HG03039 (cell line): ENCODE measurements at regions not wholly inside any gene's neighbourhood (a gene's known extent, or its start where the extent isn't known, plus 50 kb on each side); places are given as distances from the start of the nearest gene placed in this dataset.

Experiments used
- ATAC-seq: cut with Tn5 transposase; IDR thresholded peaks from one replicate; pipeline ENCODE4 v1.9.1; 2021; ENCODE audit warnings: mild to moderate bottlenecking, moderate library complexity; ENCODE audit not compliant: unreplicated experiment

DNA sequence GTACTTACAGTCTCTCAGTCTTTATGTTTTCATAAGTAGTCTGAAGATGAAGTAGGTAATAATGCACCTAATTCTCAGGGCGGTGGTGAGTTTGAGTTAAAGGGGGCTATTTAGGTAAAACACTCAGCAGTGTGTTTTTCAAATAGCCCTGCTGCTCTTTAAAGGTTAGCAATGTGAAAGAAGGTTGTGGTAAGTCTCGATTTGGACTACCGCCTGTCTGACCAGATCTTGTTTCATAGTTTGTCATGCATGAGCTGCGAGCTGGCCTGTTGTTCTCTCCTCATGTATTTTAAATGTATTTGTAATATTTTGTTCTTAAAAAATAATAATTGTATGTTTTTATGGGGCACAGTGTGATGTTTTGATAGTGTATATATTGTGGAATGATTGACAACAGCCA lies 340.2 kb downstream of the DHX35 start:
- ATAC-seq: no peak

DNA sequence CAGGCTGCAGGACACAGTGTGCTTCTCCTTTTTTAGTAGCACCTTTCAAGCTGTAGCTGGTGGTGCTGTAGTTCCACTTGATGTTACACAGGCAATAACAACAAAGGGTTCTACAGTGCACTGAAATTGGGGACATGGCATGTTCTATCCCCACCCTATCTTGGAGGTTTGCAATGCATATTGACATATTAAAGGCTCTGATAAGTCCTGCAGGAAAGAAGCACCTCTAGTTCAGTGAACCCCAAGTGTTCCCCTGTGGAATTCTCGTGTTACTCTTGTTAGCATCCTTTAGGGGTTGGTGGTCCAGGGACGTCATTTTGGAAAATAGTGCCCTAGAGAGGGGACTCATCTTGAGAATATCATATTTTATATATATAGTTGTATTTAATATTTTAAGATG lies 337.6 kb downstream of the DHX35 start:
- no peak for ATAC-seq

DNA sequence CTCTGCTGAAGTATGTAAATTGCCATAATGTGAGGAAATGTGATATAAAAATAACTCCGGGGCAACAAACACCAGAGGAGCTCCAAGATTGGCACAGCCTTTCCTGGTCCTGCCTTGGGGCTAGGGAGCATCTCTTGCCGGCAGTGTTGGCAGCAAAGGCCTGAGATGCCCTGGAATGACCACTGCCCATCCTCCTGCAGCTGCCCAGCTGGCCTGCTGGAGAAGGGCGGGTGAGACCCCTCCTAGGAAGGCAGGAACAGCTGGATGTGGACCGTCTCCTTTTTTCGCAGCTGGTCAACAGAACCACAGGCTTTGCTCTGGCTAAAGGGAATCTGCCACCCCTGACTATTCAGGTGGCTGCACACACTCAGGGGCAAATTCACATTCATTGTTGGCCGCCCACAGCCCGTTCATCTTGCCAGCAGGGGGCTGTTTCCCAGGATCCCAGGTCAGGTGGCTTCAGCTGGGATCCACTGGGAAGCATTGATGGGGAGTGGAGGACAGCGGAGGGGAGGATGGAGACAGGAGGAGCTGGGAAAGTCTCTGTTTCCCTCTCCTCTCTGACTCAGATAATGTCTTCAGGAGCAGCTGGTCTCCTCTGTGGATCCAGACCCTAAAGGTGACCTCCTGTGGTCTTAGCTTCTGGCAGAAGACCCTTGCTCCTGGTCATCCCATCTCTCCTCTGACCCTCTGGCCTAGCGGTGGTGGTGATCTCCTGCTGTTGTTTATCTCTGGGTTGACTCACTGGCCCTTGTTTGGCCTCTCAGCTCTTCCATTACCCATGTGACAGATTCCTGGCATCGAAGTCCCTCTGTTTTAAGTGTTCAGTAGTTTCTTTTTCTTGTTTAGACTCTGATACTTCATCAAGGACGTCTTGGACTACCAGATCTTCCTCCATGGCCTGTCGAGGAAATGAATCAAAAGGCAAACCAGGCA lies 336.7 kb downstream of the DHX35 start:
- ATAC-seq: no peak

DNA sequence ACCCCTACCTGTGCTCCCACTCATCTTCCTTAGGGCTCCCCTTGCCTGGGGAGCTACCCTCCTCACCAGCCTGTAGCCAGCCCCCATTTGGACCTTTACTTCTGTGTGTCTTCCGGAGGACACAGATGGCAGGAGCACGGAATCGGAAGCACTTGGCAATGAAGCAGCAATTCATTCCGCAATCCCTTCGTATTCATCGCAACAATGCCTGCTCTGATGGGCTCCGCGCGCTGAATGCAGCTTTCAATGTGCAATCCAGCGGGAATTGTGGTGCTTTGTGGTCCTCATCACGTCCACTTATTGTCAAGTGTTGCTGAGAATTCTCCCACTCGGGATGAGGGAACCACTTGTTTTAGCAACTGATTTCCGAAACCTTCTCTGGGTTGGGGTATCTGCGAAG lies 336.0 kb downstream of the DHX35 start:
- no peak for ATAC-seq

DNA sequence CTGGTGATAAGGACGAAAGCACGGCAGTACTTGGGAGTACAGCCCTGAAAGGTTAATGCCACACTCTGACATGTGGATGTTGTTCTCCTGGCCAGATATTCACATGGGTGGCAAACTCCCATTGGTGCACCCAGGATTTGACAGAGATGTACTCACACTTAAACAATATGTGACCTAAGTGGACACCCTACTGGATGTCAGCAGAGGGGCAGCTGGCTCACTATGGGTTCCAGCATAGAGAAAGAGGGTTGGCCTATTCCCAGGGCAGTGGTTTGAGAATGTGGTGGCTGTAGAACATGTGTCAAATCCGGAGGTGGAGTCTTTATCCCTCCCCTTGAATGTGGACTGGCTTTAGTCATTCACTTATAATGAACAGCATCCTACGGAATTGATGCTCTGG lies 333.2 kb downstream of the DHX35 start:
- no peak for ATAC-seq

DNA sequence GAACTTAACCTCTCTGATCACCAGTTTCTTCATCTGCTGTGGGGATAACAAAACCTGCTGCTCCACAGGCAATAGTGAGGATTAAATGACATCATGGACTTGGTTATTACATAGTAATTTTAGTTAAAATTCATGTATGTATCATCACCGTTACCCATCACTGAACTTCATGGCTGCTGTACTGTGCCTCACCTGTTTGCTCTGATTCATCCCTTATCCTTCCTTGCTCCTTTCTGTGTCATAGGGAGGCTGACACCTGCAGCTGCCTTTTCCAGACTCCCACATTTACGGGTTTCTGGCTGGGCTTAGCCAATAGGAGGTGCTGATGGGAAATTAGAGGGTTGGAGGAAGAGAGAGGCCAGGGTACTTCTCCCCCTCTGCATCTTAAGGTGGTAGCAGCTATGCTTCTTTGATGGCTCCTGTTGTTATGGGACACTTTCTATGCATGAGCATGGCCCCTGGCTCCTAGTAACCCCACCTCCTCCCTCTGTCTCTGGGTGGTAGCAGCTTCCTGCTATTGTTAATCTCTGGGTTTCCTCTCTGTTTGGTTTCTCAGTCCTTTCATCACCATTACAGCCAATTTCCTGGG lies 332.1 kb downstream of the DHX35 start:
- ATAC-seq: no peak

DNA sequence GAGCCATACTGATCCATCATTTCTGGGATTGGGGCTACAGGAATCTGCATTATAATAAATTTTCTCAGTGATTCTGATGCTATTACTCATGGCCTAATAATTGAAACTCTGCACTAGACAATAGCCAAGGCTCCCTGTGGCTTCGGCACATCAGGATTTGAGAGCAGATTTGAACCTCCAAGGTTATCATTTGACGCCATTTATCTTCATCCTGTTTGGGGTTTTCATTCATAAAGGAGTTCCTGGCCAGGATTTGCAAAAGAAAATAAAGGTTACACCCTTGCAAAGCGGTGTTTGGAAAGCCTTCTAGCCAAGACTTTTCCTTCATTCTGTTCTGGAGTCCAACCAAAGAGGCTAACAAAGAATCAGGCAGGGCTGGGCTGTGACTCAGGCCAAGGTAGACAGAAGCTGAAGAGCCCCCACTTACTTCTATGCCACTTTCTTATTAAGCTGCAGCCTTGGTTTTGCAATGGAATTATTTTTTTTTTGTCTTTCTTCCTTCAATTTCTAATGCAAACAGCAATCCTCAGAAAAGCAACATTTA lies 330.1 kb downstream of the DHX35 start:
- no peak for ATAC-seq

DNA sequence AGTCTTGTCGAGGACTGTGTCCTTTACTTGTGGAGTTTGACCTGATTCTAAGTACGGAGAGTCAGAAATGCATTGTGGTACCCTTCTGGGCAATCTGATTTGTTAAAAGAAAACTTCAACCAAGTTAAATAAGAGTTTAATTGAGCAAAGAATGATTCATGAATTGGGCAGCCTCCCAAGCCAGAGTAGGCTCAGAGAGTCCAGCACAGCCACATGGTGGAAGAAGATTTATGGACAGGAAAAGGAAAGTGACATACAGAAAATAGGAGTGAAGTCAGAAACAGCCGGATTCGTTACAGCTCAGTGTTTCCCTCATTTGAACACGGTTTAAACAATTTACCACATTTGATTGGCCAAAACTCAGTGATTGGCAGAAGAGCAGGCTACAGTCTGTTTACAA lies 329.2 kb downstream of the DHX35 start:
- no peak for ATAC-seq

DNA sequence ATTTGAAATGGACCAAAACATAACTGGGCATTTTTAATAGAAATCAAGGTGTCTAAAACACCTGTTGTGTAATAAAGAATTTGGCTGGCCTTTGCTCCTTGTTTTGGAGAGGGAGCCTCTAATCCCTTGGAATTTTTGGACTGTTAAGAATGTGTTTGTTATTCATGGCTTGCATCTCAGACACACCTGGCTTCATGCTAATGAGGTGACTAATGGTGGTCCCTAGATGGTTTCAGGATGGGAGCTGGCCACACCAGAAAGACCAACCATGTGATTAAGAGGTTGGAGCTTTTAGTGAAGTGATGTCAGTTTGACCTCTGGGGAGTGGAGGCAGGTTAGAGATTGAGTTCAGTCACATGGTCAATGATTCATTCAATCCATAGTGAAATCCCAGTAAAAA lies 328.4 kb downstream of the DHX35 start:
- ATAC-seq: no peak

DNA sequence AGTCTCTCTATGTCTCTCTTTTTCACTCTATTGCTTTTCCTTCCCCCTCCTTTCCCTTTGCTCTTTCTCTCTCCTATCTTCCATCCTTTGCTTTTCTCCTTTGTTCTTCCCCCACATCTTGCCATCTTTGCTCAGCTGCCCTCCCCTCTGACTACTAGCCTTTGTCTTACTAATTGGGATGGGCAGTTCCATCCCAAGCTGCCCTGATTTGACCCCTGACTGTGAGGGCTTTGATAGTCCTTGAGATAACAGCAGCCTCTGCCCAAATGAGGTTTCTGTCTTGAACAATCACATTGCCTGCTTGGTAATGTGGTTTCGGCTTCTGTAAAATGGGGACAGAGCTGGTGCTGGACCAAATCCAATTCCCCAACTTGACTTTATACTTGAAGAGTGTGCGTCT lies 327.7 kb downstream of the DHX35 start:
- ATAC-seq: no peak

DNA sequence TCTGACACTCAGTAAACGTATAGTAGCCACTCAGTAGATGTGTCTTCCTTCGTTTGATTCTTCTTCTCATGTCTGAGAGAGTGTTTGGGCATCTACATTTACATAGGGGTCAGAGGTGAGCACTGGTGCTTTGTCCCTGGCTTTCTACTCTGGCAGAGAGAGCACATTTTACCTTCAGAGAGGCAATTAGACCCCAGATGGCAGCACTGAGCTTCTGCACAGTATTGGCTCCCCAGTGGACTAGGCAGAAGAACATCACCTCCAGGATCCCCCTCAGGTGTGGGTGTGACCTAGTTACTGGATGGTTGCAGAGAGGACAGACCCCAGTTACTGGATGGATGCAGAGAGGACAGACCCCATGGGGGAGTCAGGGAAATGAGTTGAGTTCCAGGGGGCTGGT lies 327.2 kb downstream of the DHX35 start:
- ATAC-seq: no peak

DNA sequence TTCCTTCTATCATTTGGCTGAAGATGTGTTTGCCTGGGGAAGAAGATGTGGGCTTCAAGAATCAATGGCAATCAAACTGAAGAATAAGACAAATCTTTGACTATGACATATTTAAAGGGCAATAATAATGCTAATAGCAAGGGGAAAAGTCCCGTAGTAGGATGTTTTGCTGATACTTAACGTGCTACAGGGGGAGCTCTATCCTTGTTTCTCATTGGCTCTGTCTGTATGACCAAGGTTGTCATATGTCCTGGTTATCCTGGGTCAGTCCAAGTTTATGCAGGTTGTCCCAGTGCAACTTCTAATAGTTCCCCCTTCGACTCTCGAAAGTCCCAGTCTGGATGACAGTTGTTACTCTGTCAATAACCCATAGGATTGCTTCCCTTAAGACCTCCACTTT lies 321.3 kb downstream of the DHX35 start:
- no peak for ATAC-seq

DNA sequence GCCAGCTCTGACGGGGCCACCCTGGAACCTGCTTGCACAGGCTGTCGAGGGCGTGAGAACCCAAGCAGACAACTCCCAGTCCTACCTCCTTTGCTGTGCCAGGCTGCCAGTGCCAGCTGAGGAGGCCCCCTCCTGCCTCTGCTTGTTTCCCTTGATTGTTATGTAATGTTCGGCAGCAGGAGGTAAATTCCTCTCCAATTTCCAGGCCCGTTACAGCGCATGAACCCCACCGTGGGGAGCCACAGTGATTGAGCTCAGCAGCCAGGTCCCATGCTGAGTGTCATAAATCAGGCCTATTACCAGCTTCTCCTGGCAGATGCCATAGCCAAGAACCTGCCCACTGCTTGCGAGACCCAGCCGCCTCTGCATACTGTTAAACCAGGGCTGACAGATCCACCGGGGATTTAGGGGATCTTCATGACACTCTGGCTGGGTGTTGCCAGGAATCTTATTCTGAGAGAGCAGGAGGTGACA lies 320.5 kb downstream of the DHX35 start:
- no peak for ATAC-seq

DNA sequence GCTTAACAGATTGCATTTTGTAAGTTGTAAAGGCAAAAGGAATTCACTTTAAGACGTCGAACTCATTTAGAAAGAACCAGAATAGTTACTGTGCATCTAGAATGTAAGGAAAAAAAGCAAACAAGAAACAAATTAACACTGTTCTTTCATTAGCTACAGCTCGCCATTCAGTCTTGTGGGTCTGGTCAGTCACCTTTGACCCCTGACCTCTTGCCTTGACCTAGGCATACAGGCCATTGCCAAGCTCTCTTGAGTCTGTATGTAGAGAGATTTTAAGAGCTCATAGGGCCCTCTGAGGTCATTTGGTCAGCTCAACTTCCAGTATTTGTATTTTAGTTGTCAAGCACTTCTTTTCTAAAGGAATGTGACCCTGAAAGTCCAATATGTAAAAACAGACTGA lies 318.7 kb downstream of the DHX35 start:
- no peak for ATAC-seq

DNA sequence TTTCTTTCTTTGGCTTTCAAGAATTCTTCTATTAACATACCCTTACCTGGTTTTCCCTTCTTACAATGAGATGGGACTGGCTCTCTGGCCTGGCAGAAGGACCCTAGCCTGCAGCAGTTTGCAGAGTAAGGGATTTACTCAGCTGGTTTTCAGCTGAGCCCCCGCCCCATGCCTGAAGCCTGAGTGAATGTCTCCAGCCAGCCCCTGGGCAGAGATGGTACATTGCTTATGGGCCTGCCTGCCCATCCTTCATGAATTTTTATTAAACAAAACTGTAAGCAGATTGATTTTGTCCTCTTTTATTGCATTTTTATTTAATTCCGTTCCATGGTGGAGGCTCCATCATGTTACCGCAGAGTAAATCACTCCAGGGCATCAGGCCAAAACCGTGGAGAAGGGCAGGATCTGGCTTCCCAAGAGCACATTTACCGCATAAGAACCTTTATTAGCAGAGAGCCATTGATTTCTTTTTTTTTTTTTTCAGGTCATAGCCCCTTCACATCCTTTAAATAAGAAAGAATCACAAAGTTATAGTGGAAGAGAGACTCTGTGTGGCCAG lies 316.2 kb downstream of the DHX35 start:
- no peak for ATAC-seq

DNA sequence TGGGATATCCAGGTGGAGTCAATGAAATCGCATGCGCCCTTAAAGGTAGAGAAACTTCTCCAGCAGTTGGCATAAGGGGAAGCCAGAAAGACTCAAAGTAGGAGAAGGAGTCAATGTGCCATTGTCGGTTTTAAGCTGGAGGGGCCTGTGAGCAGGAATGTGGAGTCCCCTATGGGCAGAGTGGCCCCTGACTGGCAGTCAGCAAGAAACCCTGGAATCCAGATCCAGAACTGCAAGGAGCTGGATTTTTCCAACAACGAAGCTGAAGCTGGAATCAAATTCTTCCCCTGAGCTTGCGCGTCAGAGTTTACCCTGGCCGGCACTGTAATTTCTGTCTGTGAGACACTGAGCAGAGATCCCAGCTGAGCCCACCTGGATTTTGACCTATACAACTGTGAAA lies 315.0 kb downstream of the DHX35 start:
- no peak for ATAC-seq

DNA sequence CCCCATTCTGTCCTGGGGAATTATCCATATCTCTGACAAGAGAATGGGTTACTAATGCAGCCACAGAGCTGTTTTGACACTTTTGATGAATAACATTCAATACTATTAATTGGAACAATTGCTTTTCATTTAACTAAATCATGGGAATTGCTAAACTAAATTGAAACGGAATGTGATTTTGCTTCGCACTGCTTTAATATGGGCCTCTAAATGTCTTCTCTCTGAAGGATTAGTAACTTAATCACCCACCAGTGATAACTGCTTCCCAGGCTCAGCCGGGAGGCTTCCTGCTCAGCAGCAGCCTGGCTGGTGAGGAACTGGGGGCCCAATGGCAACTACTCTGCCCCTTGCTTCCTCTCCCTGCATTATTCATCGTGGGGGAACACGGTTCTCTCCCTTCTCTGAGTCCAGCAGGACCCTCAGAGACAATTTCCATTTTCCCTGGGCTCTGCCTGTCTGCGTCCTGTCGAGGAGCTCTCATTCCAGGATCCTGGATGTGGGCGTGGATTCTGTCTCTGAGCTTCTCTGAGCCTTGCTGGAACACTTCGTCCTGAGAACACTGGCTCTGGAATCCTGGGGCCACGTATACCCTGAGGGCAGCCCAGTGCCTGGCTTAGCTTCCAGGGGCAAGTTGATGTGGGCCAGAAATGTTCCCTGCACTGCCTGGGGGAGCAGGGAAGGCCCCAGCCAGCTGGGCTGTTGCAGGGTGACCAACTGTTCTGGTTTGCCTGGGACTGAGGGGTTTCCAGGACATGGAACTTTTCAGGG lies 308.9 kb downstream of the DHX35 start:
- ATAC-seq: no peak

DNA sequence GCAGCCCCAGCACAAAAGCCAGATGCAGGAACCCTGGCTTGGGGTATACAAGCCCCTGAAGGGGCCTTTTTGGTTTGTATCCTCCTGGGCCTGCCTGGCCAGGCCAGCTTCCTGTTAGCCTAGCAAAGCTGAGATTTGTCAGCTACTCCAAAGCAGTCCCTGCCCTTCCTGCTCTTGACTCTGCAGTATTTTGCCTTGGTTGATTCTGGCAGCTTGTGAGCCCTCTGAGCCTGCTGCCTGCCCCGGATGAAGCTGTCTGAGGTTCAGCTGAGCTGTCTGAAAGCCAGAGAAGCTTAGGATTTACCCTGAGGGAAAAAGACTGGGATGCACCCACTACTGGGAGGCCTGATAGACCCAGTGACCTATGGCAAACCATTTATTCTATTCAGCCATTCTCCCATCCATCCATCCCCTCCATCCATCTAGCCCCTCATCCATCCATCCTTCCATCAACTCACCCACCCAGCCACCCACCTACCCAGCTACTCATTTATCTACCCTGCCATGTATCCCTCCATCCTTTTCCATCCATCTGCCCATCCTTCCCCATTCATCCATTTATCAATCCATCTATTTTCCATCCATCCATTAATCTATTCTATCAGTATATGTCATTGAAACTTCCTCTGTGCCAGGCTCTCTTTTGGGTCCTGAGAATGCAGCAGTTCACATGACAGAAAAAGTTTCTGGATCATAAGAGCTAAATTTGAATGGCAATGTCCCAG lies 307.5 kb downstream of the DHX35 start:
- no peak for ATAC-seq

DNA sequence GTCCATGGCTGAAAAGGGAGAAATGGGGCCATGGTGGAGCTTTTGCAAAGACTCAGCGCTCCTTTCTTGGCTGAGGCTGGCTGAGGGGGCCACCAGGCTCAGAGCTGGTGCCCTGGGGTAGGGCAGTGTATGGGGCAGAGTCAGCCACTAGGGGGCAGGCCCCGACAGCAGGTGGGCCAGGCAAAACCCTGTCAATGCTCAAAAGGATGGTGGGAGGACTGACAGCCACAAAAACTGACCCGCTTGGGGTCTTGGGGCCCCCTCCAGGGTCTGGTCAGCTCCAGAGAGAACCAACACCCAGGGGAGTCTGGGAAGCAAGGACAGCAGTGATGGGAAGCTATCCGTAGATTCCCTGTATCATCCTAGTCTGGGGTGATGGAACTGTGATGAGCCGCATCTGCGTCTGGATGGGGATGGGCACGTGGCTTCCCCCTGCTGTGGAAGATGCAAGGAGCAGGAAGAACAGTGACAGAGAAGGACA lies 306.9 kb downstream of the DHX35 start:
- peak; percentile 43 for ATAC-seq

DNA sequence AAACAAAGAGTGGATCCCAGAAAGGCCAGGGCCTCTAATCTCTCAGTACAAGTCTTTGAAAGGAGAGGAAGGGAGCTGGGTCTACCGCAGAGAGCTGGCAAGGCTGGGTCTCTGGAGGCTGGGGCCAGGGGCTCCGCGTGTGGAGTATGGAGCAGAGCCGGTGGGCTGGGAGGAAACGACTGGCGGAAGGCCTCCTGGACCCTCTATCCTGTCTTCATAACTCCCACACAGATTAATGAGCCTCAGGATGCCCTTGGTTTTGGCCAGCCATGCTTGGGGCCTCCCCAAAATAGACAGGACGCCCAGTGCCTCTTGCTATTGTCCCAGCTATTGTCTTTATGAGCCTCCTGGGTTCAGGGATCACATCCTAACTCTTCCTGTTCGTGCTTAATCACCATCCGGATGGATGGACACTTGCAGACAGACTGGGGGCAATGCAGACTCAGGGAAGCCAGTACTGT lies 306.4 kb downstream of the DHX35 start:
- no peak for ATAC-seq
